Astrocyte (in vitro differentiated cells and primary cell): ENCODE measurements at regions not wholly inside any gene's neighbourhood (a gene's known extent, or its start where the extent isn't known, plus 50 kb on each side); places are given as distances from the start of the nearest gene placed in this dataset.

Experiments used
- DNase-seq: peaks from one replicate; pipeline ENCODE4 v3.0.0-alpha.2; 2010; ENCODE audit warnings: low read depth
- FAIRE-seq: peaks from 2 replicates; lab custom pipeline; 2011; peaks lifted over from hg19 to GRCh38; lab: Jason Lieb, UNC
- H2AFZ ChIP-seq: 2 replicates; pipeline ENCODE4 v1.6.0; 2012; ENCODE audit warnings: low read depth, low read length, inconsistent platforms
- H3K27ac ChIP-seq: 2 replicates; pipeline ENCODE4 v1.5.1; 2011; ENCODE audit warnings: low read depth, low read length, inconsistent platforms
- H3K27me3 ChIP-seq: 2 replicates; pipeline ENCODE4 v1.6.0; 2011; ENCODE audit warnings: low read length, inconsistent platforms; ENCODE audit not compliant: insufficient read depth
- H3K36me3 ChIP-seq: 2 replicates; pipeline ENCODE4 v1.5.1; 2011; ENCODE audit warnings: low read length, inconsistent platforms; ENCODE audit not compliant: insufficient read depth
- H3K4me1 ChIP-seq: 2 replicates; pipeline ENCODE4 v1.5.1; 2011; ENCODE audit warnings: low read length, inconsistent platforms; ENCODE audit not compliant: insufficient read depth
- H3K4me2 ChIP-seq: 2 replicates; pipeline ENCODE4 v1.6.0; 2012; ENCODE audit warnings: low read length, inconsistent platforms
- H3K4me3 ChIP-seq: 2 replicates; pipeline ENCODE4 v1.5.1; 2011; ENCODE audit warnings: low read depth, mild to moderate bottlenecking, low read length, inconsistent platforms; ENCODE audit not compliant: insufficient read depth
- H3K79me2 ChIP-seq: 2 replicates; pipeline ENCODE4 v1.6.0; 2012; ENCODE audit warnings: mild to moderate bottlenecking, low read length, inconsistent platforms; ENCODE audit not compliant: insufficient read depth
- H3K9ac ChIP-seq: 2 replicates; pipeline ENCODE4 v1.6.0; 2012; ENCODE audit warnings: mild to moderate bottlenecking, low read length, inconsistent platforms
- H3K9me3 ChIP-seq: 2 replicates; pipeline ENCODE4 v1.5.1; 2012; ENCODE audit warnings: low read depth, mild to moderate bottlenecking, low read length, inconsistent platforms; ENCODE audit not compliant: insufficient read depth
- H4K20me1 ChIP-seq: 2 replicates; pipeline ENCODE4 v1.6.0; 2012; ENCODE audit warnings: low read length, inconsistent platforms; ENCODE audit not compliant: insufficient read depth
- H3K27ac Mint-ChIP-seq: one replicate; pipeline ENCODE4 v1.8.0; 2021; ENCODE audit warnings: mild to moderate bottlenecking, mixed read lengths; ENCODE audit not compliant: unreplicated experiment
- H3K27me3 Mint-ChIP-seq: one replicate; pipeline ENCODE4 v1.8.0; 2021; ENCODE audit warnings: low read depth, mixed read lengths; ENCODE audit not compliant: unreplicated experiment
- H3K36me3 Mint-ChIP-seq: one replicate; pipeline ENCODE4 v1.8.0; 2021; ENCODE audit warnings: low read depth, mixed read lengths; ENCODE audit not compliant: unreplicated experiment
- H3K4me1 Mint-ChIP-seq: one replicate; pipeline ENCODE4 v1.8.0; 2021; ENCODE audit warnings: low read depth, mixed read lengths; ENCODE audit not compliant: unreplicated experiment
- H3K4me3 Mint-ChIP-seq: one replicate; pipeline ENCODE4 v1.8.0; 2021; ENCODE audit warnings: mild to moderate bottlenecking, moderate library complexity, mixed read lengths; ENCODE audit not compliant: unreplicated experiment
- H3K9me3 Mint-ChIP-seq: one replicate; pipeline ENCODE4 v1.8.0; 2021; ENCODE audit warnings: mild to moderate bottlenecking, mixed read lengths; ENCODE audit not compliant: unreplicated experiment
- EZH2 ChIP-seq: IDR thresholded peaks from 2 replicates; pipeline ENCODE4 v1.6.1; 2012; ENCODE audit warnings: mild to moderate bottlenecking, low read length, inconsistent platforms; ENCODE audit not compliant: insufficient read depth
- TF ChIP-seq, protein P1 (sequence below): IDR thresholded peaks from 2 replicates; pipeline ENCODE4 v1.5.1; 2011; ENCODE audit warnings: low read depth, mild to moderate bottlenecking, inconsistent platforms, low read length, moderate library complexity; ENCODE audit not compliant: insufficient read depth

GRCh38 chr10:2688958-2689357, 378.4 kb upstream of the PFKP start:
- no peaks in the 10 kb centered on the region for H3K9me3 Mint-ChIP-seq
- H3K27me3 Mint-ChIP-seq: no peaks in the 10 kb centered on the region
- FAIRE-seq: no peak

DNA sequence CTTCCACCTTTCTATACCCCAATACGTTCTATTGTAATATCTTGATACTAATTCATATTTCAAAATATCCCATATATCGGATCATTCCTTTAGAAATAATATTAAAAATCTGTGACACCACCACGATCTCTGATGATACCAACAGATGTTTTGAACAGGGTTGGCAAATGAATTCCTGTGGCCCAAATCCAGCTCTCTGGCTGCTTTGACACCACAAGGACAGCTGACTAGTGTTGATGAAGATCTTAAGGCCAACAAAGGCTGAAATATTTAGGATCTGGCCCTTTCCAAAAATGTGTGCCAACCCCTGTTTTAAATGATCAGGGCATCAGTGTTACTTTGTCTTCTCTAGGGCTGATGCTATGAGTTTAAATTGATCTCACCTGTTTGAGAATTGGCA, 380.7 kb upstream of the PFKP start:
- Histone ChIP-seq H4K20me1 (no peaks in the 10 kb centered on the region), H2AFZ (no peak overlapping the region), H3K36me3 (no peaks in the 10 kb centered on the region), H3K4me3 (no peak overlapping the region), H3K79me2 (no peaks in the 10 kb centered on the region), H3K9ac (no peak overlapping the region), H3K4me2 (no peak overlapping the region), H3K27me3 (no peaks in the 10 kb centered on the region), H3K9me3 (no peaks in the 10 kb centered on the region), H3K4me1 (no peaks in the 10 kb centered on the region), H3K27ac (no peak overlapping the region)
- DNase-seq: no peak
- no peak for FAIRE-seq
- no peak for TF ChIP-seq EZH2
- TF ChIP-seq, protein P1, sequence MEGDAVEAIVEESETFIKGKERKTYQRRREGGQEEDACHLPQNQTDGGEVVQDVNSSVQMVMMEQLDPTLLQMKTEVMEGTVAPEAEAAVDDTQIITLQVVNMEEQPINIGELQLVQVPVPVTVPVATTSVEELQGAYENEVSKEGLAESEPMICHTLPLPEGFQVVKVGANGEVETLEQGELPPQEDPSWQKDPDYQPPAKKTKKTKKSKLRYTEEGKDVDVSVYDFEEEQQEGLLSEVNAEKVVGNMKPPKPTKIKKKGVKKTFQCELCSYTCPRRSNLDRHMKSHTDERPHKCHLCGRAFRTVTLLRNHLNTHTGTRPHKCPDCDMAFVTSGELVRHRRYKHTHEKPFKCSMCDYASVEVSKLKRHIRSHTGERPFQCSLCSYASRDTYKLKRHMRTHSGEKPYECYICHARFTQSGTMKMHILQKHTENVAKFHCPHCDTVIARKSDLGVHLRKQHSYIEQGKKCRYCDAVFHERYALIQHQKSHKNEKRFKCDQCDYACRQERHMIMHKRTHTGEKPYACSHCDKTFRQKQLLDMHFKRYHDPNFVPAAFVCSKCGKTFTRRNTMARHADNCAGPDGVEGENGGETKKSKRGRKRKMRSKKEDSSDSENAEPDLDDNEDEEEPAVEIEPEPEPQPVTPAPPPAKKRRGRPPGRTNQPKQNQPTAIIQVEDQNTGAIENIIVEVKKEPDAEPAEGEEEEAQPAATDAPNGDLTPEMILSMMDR: no peak
- H3K9me3 Mint-ChIP-seq: no peaks in the 10 kb centered on the region
- H3K4me3 Mint-ChIP-seq: no peak overlapping the region
- H3K4me1 Mint-ChIP-seq: no peaks in the 10 kb centered on the region
- no peak overlapping the region for H3K27ac Mint-ChIP-seq
- H3K27me3 Mint-ChIP-seq: no peaks in the 10 kb centered on the region
- no peaks in the 10 kb centered on the region for H3K36me3 Mint-ChIP-seq

More at GRCh38 chr10:2688958-2689357, 378.4 kb upstream of the PFKP start:
- Histone ChIP-seq H3K4me1 (no peaks in the 10 kb centered on the region), H4K20me1 (no peaks in the 10 kb centered on the region), H3K36me3 (no peaks in the 10 kb centered on the region), H2AFZ (no peak overlapping the region), H3K9ac (no peak overlapping the region), H3K79me2 (no peaks in the 10 kb centered on the region), H3K27me3 (no peaks in the 10 kb centered on the region), H3K9me3 (peaks cover 5% of the 10 kb centered on the region), H3K4me3 (no peak overlapping the region), H3K27ac (no peak overlapping the region), H3K4me2 (no peak overlapping the region)
- no peak for TF ChIP-seq EZH2
- TF ChIP-seq, protein P1: no peak
- Mint-ChIP-seq H3K4me1 (no peaks in the 10 kb centered on the region), H3K4me3 (no peak overlapping the region), H3K36me3 (no peaks in the 10 kb centered on the region), H3K27ac (no peak overlapping the region)
- no peak for DNase-seq

GRCh38 chr10:2682491-2682890, 384.9 kb upstream of the PFKP start:
- Histone ChIP-seq H3K79me2 (no peaks in the 10 kb centered on the region), H4K20me1 (no peaks in the 10 kb centered on the region), H3K4me2 (no peak overlapping the region), H3K36me3 (no peaks in the 10 kb centered on the region), H3K9me3 (no peaks in the 10 kb centered on the region), H2AFZ (no peak overlapping the region), H3K27ac (no peak overlapping the region), H3K4me3 (no peak overlapping the region), H3K27me3 (no peaks in the 10 kb centered on the region), H3K4me1 (no peaks in the 10 kb centered on the region), H3K9ac (no peak overlapping the region)
- DNase-seq (no peak), FAIRE-seq (no peak)
- Mint-ChIP-seq H3K27ac (no peak overlapping the region), H3K27me3 (peaks cover 7% of the 10 kb centered on the region), H3K4me1 (no peaks in the 10 kb centered on the region), H3K36me3 (no peaks in the 10 kb centered on the region), H3K4me3 (no peak overlapping the region), H3K9me3 (no peaks in the 10 kb centered on the region)
- TF ChIP-seq EZH2: no peak
- TF ChIP-seq, protein P1: no peak
